ENCODE measurements at regions not wholly inside any gene's neighbourhood (a gene's known extent, or its start where the extent isn't known, plus 50 kb on each side); places are given as distances from the start of the nearest gene placed in this dataset.

DNA sequence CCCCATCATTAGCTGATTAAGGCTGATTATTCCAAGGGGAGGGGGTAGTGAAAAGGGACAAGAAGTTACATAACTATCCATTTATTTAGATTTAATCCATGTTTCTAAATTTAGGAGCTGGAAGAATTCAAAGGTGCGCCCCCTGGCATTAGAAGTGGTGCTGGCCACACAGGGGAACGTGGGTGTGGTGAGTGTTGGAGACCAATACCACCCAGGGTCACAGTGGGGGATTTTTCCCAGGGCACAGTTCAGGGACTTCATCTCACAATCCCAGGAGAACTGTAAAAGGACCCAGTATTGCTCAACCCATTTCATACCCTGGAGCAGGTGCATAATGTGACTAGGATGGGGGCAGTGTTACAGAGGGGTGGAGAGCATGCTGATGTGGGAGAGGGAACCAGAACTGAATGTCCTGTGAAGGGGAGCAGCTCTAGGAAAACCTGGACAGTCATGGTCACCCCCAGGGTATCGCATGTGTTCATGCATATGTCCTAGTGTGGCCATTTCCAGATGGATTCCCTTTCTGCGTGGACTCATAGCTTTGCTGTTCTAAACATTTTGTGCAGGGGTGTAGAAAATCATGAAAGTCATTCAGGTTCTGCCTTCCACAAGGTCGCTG is 110.3 kb downstream of the LSM3 start:
- no peak for DNase-seq

DNA sequence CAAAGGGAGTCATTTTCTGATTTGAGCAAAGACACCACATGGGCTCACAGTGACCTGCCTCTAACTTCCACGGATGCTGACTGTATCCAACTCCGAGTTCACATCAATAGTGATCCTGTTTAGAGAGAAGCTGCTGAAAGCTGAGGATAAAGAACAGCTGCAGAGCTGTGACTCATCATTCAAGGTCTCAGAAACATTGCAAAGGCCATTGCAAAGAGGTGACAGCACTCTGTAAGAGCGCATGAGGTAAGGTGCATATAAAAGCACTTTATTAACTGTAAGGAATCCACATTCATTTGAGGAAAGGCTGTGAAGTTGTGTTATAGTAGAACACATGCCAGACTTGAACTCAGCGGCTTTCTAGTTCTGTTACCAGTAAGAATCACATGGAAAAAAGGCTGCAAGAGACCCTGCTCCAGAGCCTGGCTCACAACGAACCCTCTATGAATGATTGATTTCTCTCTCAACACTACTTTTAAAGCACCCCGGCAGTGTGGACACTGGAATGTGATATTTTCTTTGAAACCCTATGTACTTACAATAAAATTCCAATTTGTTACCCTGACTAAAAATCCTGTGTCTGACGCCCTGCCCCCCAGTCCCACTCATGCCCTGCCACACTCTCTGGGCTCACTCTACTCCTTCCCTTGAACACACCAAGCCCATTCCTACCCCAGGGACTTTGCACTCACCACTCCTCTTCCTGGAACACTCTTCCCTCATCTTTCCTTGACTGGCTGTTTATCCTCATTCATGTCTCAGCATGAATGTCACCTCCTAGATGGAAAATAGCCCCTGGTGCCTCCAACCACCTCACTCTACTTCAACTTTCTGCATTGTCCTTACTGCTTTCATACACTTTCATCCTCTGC is 111.2 kb downstream of the LSM3 start:
- DNase-seq = no peak

DNA sequence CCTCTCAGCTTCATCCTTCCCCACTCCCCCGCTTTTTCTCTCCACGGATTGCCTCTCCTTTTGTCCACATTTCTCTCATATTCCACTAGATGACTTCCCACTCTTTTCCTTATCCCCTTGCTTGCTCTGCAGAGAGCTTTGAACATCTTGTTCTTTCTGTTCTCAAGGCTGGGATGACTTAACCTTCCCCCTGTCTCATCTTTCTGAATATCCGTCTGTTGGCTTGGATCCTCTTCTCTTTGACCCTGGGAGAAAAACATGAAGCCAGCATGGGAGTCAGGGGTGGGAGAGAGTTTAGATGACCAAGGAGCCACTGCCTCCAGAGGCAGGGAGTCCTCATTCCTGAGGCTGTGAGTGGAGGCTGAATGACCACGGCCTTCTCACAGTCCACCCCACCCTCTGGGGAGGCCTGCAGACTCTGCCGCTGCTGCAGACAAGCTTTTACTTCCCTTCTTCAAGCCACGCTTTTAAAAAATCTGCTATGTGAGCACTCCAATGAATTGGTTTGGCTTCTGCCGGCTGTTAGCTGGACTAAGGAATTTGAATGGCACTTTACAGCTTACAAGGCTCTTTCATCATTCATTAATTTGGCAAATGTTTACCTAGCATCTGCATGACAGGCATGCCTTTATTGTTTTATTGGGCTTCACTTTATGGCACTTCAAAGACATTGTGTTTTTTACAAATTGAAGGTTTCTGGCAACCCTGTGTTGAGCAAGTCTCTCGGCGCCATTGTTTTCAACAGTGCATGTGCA is 111.6 kb upstream of the SLC6A6 start:
- no peak for DNase-seq

DNA sequence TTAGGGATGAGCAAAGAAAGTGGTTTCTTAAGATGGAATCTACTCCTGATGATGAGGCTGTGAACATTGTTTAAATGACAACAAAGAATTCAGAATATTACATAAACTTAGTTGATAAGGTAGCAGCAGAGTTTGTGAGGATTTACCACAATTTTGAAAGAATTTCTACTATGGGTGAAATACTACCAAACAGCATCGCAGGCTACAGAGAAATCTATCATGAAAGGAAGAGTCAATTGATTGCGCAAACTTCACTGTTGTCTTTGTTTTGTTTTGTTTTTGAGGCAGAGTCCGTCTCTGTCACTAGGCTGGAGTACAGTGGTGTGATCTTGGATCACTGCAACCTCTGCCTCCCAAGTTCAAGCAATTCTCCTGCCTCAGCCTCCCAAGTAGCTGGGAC is 107.4 kb upstream of the SLC6A6 start:
- DNase-seq = no peak

DNA sequence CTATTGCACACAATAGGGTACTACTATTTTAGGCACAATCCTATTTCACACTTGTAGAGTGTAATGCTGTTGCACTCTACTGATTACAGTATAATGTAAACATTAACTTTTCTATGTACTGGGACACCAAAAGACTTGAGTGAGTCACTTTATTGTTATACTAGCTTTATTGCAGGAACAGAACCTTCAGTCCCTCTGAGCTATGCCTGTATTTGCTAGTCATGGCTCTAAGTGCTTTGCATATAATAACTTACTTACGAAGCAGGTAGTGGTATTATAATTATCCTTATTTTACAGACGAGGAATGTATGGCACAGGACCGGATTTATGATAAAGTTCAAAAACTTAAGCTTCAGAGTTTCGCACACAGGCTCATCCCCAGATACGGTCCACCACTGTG is 106.6 kb upstream of the SLC6A6 start:
- no peak for DNase-seq

DNA sequence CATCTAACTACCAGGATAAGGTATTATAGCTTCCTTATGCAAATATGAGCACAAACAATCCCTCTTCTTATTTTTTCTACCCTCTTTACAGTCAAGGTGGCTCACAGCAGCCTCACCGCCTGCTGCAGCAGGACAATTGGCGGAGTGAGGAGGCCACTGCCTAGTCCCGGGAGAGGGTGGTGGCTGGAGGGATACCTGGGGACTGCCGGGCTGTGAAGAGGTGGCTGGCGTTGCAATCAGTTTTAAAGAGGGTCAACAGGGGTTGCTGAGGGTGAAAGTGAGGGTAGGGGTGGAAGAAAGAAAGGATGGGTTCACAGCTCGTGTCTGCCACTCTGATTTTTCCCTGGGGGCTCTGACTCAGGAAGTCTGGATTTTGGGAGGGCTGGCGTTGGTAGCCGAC is 105.1 kb upstream of the SLC6A6 start:
- DNase-seq = no peak

DNA sequence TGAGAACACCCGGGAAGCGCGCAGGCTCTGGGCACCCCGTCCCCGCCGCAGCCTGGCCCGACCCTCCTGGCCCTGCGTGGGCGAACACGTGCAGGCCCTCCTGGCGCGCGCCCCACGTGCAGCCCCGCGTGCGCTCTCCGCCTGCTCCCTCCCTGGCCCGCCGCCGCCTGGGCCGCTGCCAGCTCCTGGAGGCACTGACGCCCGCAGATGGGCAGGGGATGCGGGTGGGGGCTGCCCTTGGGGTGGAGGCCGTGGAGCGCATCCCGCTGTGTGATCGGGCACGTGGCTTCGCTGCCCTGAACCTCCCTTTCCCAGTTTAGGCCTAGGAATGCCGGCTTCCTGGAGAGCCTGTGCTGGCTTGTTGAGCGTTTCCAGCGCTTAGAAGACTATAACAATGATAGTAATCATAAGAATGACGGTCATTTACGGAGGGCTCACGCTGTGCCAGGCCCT is 104.6 kb upstream of the SLC6A6 start:
- no peak for DNase-seq

DNA sequence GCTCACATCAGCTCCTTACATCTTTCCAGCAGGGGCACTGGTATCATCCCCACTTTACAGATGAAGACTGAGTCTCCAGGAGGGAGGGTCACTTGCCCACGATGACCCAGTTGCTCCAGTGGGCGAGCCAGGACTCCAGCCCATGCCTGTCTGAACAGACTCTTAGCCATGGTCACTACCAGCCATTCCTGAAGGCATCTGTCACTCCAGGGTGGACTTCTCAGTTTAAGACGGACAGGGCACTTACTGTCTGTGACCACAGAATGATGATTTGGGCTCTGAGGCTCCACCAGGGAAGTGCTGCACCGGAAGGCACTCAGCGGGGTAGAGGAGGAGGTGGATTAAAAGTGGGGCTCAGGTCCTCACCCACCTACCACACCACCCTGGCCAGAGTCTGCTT is 104.0 kb upstream of the SLC6A6 start:
- DNase-seq = no peak

DNA sequence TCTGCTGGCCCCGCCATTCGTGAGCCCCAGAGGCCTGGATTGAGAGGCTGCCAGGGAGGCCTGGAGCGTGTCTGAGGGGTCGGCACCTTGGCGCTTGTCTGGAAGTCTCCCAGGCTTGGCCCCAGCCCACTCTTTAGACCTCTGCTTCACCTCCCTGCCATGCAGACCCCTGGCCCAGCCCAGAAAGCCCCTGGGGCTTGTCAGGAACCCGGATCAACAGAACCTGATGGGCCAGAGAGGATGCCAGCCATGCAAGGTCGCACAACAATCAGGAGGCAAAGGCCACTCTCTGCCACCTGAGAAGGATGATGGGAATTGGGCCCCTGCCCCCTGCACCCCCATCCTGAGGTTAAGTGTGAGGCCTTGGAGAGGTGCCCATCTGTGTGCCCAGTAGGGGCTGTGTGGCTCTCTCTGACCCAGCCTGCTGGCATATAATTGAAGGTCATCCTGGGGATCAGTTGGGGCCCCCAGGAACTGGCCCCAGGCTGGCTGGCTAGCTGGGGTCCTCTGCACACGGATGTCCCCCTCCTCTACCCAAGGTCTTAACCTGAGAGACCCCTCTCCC is 103.3 kb upstream of the SLC6A6 start:
- DNase-seq = no peak

DNA sequence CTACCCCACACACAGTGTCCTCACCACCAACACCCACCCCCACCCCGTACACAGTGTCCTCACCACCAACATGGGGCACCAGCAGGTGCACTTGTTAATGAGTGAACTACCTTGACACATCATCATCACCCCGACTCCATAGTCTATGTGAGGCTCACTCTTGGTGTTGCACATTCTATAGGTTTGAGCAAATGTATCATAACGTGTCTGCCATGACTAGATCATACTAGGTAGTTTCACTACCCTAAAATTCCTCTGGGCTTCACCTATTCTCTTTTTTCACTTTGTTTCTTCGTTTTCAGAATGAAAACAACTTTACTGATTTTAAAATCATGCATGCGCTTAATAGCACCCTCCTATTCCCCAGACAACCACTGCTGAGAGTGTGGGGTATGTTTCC is 102.6 kb upstream of the SLC6A6 start:
- no peak for DNase-seq

DNA sequence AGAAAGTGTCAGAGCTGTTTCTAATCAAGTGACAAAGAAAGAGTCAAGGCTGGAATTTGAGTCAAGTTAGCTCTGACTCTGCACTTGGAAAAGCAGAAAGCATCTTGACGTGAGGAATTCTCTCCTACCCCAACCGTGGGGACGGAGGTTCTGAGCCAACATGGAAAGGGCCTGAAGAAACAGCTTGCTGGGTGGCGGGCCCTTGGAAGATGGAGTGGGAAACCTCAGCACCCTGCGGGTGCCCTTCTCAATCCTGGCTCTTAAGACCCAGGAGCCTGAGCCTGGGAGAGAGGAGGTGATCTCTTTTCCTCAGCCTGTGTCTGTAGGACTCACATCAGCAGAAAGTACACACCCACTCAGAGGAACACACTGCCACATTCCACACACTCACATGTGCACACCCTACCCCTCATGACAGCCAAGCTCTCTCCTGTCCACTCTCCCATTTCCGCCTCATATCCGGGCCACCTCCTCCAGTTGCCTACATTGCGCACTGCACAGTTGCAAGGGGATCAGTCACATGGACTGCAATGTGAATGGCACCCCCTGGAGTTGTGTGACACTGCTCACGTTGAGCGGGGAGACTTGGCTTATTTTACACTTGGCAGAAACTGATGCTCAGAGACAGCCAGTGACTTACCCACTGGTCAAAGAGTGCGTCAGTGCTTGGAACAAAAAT is 101.5 kb upstream of the SLC6A6 start:
- DNase-seq = no peak

DNA sequence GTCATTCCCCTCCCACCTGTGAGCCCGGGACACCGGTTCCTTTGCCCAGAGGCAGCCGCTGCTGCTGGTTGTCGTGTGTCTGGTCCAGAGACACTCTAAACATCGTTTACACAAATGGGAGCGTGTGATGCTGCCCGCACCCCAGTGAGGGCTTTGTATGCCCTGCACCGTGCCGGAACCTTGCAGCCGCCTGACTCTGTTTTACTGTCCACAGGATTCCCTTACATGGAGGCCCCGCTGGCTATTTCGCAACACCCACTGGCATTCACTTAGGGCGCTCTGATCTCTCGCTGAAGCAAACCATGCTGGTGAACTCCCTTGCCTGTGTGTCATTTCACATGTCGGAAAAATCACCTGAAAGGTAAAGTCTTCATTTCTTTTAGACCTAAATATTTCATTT is 100.8 kb upstream of the SLC6A6 start:
- no peak for DNase-seq

DNA sequence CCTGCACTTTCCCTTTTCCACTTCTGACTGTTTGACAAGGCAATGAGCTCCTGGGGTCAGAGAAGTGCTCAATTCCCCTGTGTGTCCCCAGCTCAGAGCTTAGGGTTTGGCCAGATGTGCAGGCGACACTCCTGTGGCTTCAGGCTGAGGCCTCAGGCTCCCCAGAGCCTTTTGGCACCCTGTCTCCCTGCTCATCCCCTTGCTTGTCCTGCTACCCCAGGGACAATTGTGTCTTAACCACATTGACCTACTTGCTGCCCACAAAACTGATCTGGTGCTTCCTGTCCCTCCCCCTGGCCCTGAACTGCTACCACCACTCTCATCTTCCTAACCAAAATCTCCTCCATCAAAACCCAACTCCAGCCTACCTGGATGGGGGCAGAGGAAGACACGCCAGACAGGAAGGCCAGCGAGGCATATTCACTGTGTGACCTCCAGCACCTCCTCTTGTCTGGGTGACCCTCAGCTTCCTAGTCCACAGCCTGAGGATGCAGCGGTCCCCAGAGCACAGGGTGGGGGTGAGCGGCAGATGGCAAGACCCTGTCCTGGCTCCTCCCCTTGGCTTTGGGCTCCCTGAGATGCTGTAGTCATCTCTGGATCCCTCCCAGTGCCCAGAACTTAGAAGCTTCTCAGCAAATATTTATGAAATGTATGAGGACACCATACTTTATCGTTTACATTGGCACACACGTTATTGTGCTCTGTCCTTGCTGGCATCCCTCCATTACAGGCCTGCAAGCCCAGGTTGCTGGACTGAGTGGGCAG is 98.9 kb upstream of the SLC6A6 start:
- DNase-seq = peak; percentile 22

DNA sequence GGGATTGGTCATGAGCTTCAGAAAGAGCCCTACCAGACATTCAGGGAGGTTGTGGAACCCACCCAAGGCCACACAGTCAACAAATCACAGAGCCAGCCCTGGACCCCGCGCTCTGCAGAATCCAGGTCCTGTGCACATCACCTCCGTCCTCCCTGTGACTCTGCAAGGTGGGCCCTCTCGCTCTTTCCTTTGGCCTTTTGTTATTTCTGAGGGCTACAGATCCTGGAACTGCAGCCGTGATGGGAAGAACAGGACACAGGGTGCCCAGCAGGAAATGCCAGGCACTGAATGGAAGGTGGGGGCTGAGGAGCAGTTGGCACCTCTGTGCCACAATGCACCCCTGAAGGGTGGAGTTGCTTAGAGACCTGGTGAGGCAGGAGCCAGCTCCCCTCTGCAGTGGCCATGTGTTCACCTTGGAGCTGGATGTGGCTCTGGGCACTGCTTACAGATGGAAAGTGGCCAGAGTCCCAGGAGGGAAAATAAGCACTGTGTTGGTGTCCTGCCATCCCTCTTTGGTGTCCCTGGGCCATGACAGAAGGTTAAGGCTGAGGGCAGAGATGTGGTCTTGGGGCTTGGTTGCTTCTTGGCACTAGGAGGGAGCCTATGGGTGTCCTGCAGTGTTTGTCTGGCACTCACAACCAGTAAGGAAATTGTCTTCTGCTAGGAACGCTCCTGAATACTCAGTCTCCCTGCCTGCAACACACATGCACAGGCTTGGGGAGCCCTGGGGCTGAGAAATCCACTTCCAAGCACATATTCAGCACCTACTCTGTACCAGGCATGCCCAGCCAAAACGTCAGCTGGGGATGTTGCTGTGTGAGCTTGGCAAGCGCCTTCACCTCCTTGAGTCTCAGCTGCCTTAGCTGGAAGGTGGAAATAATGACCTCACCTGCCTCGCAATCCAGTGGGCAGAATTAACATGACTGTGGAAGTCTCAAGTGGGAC is 98.0 kb upstream of the SLC6A6 start:
- DNase-seq = no peak

DNA sequence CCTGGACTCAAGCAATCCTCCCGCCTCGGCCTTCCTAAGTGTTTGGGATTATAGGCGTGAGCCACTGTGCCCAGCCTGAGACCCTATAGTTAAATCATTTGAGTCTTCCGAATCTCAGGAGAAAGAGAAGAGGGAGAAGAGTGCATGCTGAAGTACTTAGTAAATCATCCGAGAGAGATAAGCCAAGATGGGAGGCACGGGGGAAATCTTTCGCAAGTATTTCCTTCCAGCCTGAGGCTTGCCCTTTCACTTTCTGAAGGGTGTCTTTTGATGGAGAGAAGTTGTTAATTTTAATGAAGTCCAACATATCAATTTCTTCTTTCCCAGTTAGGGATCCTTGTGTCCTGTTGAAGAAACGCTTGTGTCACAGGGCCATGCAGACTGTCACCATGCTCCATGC is 97.1 kb upstream of the SLC6A6 start:
- DNase-seq = no peak

DNA sequence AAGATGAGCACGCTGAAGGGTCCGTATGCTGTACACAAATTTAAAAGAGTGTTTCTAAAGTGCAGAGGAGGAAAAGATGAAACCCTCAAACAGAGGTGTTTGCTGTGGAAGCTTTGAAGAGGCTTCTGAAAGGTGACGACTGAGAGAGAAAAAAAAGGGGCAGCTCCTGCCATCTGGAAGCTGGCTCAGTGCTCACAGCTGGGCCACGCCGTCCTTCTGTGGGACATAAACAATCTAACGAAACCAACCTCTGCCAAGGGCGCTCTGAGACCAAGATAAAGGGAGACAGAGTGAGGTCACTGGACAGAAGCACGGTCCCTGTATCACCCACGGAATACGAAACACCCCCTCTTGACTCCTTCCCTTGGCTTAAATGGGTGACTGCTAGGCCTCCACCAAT is 96.3 kb upstream of the SLC6A6 start:
- no peak for DNase-seq

DNA sequence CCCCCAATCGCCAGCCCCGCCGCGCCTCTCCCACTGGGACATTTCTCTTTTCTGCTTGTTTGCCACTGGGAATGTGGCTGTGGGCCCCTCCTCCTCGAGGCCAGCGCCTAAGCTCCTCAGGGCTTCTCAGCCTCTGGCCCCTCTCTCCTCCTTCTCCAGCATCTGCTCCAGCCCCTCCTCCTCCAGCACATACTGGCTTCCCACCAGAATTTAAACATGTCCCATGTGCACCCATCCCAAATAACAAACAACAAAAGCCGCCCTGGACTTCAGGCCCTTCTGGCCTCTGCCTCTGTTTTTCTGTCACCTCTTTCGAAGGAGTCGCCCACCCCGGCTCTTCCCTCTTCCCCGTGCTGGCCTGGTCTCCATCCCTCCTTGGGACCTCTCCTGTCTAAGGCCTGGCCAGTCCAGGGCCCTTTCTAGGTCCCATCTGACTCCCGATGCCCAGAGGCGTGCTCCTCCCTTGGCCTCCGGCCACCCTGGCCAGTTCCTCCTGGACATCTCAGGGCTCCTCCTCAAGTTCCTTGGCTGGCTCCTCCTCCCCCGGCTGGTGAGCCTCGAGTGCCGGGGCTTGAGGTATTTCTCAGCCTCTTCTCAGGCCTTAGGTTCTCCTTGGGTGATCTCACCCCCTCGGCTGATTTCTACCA is 94.6 kb upstream of the SLC6A6 start:
- DNase-seq = no peak

DNA sequence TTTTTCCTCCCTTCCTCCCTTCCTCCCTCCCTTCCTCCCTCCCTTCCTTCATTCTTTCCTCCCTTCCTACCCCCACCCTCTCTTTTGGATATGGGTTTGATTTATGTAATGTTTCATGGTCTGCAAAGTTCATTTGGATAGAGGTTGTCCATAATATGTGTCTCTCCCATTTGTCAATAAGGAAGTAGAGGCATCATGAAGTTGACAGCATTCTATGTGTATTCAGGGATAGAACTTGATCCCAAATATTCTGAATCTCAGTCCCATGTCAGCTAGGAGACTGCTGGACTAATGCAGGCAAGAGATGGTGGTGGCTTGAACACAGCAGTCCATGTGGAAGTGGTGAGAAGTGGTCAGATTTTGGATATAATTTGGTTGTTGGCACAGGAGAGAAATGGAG is 90.7 kb upstream of the SLC6A6 start:
- DNase-seq = no peak

DNA sequence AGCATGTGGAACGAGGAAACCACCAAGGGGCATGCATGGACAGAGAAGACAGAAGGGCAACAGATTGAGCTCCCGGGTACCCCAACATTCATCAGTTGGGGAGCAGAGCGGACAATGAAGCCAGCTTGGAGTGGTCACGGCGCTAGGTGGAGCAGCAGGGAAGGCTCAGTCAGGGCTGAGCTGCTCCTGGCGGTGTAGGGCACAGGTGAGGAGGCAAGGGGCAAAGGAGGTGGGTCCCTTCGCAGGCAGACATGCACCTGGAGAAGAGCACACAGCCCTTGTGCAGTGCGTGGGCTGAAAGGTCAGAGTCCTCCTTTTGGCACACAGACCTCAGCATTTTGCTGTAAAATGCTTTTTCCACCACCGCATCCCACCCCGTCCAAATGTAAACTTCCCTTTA is 90.0 kb upstream of the SLC6A6 start:
- DNase-seq = no peak

DNA sequence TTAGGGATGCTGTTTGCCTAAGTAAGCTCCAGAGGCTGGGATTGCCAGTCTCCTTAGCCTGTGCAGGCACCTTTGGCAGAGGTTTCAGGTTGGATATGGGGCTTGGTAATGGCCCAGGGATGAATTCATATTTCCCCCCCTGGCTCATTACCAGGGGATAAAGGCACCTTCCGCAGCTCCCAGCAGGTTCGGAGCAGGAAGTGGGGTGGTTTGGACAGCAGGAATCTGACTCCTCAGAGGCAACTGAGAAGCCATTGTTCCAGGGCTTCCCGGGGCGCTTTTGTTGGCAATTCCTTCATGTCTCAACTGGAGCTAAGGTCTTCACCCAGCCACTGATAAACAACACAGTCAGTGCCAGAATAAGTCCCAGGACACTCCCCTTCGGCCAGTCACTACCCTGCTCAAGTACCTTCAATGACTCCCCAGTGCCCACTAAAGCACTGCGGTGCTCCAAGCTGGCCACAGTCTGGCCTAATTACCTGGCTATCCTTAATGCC is 85.3 kb upstream of the SLC6A6 start:
- DNase-seq = no peak

All from activated CD4-positive, alpha-beta T cell treated with anti-CD3 and anti-CD28 coated beads, Interleukin-2, Interleukin-6, amounts not matched to agents 100 ng/mL and 50 ng/mL, durations not matched to agents 16 hours and 8 hours (primary cell).